ENCODE measurements at regions not wholly inside any gene's neighbourhood (a gene's known extent, or its start where the extent isn't known, plus 50 kb on each side); places are given as distances from the start of the nearest gene placed in this dataset.
A peak's percentile ranks its signal among the peaks of the same experiment; 100 is the strongest.
"Not testable (repeated sequence)": the region's sequence is repeated elsewhere in the genome, so short reads cannot be mapped to it uniquely, and the experiment has no call there.

DNA sequence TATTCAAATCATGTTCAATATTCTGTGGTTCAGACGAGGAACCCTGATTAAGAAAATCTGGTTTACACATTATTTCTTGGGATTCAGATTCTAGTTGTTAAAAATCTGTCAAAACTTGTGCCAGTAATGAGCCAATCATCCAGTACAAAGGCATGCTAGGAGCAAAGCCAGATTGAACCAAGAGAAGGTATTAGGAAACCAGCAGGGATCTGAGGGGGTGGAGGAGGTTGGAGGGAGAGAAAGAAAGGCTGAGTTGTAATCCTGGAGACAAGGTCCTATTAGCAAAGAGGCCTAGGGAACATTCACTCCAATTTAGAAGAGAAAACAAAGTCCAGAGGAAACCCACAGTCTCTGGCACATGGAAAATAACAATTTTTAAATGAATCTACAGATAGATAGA, 352.9 kb downstream of the LTN1 start:
- no peak for DNase-seq

- DNase-seq: peak; percentile 42
Measured at GRCh38 chr21:28636752-28637691, 355.7 kb downstream of the LTN1 start.

DNA sequence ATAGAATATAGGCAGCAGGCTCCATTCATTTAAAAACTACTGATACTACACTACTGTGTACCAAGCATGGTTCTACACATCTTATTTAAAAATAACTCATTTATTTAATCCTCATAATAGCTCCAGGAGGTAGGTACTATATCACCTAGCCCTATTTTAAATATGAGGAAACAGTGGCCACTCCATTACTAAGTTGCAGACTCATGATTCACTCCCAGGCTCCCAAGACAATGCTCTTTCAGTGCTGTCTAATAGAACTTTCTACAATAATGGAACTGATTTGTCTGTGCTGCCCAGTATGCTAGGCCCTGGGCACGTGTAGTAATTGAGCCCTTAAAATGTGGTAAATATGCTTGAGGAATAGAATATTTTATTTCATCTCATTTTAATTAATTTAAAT, 357.1 kb downstream of the LTN1 start:
- DNase-seq: no peak

DNA sequence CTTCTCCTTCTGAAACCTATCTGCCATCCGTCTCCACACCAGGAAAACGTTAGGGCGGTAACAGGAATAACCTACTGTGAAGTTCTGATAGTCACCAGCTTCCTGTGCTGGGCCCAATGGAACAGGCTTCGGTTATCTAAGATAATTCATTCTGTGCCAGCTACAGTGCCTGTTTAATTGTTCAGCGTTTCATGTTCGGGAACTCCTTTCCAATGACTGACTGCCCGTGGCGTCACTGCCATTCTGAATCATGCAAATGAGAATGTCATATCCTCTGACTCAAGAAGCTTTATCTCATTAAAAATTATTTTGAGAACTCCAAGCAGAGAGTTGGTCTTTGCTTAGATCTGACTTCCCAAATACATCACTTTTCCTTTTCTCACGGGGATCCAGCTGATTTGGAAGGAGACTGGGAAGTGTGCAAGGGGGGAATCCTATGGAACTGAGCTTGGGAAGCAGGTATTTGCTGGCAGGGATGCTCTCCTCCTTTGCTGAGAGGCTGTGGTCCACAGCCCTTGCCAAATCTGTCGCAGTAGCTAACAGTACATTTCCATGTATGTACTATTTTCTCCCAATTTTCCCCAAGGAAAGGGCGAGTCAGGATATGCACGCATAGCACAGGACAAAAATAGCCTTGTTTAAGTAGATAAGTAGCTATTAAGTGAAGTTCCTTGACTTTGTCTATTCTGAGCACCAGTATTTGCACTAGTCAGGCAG, 358.7 kb downstream of the LTN1 start:
- peak; percentile 32 for DNase-seq

DNA sequence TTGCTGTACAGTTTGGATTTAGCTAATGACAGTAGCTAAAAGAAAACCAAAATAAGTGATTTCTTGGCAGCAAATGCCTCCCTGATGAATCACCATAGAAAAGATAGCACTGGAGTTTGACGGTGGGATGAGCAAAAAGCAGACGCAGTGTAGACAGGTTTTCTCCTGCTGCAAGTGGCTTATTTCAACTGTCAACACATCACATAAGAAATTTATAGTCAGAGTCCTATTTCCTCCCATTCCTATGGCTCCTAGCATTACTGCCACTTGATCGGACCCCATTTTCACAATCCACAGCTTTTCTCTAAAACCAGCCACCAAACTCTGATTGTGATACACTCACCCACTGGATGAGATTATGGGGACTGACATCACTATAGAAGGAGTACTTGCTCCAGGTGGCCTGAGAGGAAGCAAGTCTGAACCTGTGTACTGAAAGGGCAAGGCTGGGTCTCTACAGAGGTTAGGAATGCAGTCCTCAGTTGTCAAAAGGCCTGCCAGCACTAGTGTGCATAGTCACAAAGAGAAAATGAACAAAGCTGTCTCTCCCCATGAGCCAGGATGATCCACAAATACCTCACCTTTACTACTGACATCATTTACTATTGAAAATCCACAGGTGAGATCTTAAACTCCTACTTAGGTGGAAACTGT, 359.8 kb downstream of the LTN1 start:
- no peak for DNase-seq

DNA sequence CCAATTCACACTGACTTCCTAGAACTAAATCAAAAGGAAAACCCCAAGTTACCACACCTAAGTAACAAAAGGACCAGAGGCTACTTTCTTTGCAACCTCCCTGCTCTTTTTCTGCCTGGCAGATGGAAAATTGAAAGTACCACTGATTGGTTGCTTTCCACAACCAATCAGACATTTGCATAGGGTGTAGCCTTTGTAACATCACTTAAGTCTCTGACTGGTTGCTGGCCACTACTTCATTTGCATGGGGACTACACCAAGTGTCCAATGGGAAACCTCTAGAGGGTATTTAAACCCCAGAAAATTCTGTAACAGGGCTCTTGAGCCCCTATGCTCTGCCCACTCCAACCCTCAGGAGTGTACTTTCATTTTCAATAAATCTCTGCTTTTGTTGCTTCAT, 365.0 kb downstream of the LTN1 start:
- DNase-seq: no peak

GRCh38 chr21:28627261-28627660, 365.4 kb downstream of the LTN1 start:
- no peak for DNase-seq

DNA sequence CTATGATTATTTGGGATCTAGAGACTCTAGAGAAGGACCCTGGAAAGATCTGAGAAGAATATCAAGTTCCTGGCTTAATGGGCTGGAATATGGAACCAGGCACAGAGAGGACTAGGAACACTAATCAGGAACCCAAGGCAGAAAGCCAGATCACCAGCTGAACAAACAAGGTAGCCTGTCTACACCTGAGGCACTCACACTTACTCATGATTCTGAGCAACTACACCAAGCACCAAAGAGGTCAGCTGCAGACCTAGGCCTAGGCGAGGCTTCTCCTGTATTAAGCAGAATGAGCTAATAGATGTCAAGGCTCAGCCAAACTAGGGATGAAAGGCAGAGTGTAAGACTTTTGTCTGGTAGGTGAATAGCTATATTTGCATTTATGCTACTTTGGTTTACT, 368.1 kb downstream of the LTN1 start:
- no peak for DNase-seq

GRCh38 chr21:28617300-28617699, 375.4 kb downstream of the LTN1 start:
- DNase-seq: no peak

- DNase-seq: no peak
Measured at GRCh38 chr21:28615276-28615675, 377.4 kb downstream of the LTN1 start.

DNA sequence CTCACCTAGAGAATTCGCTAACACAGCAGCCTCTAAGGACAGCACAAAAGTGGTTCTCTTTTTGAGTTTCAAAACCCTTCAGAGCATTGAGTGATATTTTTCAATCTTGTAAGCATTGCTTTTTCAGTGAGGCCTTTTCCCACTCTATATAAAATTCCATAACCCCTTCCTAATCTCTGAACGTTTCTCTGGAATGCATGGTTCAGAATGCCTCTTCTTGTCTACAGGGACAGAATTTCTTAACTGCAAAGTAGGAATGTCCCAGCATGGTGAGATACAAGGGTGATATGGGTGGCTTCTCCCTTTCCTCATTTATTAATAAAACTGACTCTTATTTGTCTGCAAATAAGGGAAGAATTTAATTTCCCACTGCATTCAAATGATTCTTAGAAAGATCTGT, 377.9 kb downstream of the LTN1 start:
- DNase-seq: no peak

- DNase-seq: no peak
Measured at GRCh38 chr21:28608646-28609045, 384.0 kb downstream of the LTN1 start.

DNA sequence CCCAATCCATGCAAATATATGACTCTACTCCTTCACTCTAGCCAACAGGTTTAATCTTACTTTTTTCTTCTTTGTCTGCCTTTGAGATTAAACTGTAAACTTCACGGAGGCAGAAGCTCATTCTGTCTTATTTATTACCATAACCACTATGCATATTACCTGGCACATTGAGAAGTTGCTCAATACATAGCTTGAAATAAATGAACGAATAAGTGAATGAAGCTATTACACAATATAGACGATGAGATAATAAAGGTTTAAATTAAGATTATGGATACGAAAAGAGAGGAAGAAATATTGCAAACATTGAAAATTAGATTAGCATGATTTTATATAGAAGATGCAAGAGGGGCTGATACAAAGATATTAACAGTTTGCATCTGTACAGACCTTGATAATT, 385.1 kb downstream of the LTN1 start:
- no peak for DNase-seq

DNA sequence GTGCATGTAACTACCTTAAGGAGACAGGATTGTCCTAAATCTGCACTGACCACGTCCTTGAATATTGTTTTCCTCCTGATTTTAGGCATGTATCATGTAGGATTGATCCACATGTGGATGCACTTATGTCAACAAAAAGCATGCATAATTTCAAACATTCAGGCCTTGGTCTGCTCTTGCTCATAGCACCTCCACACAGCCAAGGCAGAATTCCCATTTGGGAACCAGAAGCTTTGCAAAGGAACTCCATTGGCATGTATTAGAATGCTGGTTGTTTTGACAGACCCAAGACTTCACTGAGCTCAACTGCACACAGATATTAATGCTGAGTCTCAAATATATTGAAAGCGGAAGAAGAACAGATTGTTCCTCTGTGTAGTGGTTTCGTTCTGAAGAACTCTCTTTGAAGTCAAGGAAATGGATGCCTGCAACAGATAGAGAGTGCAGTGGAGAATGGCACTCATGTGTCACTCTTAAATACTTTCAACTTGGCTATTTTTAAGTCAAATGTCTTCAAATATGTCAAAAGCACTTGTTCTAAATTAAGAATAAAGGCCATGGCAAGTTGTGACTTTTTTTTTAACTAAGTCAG, 387.6 kb downstream of the LTN1 start:
- no peak for DNase-seq

GRCh38 chr21:28602546-28602945, 390.1 kb downstream of the LTN1 start:
- DNase-seq: no peak

DNA sequence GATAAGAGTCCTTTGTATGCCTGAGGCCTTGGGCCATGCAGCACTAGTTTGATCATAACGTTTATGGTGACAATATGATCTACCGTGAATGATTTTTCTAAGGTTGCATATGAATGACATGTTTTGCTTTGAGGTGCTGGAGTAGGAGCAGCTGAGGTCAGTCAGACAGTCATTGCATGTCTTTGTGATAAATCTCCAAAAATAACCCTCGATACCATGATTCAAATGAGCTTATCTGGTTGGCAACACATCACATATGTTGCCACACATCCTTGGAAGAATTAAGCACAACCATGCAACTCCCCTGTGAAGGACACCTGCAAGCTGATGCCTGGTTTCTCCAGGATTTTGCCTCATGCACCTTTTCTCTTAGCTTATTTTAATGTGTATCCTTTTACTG, 394.5 kb downstream of the LTN1 start:
- no peak for DNase-seq

DNA sequence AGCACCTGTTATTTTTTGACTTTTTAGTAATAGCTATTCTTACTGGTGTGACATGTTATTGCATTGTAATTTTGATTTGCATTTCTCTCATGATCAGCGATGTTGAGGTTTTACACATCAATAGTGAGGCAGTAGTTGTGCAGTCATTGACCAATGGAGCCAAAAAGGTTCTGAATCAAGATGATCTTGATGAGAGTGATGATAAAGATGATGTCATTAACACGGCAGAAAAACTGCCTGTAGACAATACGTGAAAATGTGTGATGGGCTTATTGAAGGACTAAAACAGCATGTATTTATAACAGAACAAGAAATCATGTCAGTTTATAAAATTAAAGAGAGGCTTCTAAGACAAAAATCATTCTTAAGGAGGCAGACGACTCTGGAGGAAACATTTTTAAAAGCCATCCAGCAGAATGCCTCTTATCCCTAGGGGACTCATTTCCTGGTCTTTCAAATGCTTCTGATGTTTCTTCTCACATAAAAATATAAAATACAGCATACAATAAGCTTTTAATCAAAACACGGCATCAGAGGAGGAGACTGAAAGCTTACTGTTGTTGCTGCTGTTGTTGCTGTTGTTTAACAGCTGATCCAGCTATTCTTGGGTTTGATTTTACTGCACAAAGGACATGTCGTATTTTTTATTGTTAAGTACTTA, 400.3 kb downstream of the LTN1 start:
- DNase-seq: no peak

DNA sequence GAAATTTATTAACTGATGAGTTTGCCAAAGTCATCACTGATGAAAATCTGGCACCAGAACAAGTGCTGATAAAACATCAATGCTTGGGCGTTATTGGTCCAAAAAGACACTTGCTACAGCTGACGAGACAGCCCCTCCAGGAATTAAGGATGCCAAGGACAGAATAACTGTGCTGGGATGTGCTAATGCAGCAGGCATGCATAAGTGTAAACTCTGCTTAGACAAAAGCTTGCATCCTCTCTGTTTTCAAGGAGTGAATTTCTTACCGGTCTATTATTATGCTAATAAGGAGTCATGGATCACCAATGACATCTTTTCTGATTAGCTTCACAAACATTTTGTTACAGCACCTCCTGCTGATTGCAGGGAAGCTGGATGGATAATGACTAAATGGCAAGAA, 402.0 kb downstream of the LTN1 start:
- no peak for DNase-seq

DNA sequence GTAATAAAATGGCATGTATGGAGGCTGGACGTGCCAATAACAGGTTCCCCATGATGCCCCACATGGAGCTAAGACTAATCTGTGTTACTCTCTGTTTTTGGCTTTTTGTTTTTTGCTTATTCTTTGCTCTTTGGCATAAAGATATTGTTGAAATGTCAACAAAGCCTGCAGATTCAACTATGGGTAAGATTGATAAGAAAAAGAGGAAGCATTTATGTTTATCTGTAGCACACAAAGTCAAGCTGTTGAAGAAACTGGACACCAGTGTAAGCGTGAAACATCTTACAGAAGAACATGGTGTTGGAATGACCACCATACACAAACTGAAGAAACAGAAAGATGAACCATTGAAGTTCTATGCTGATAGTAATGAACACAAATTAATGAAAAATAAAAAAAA, 402.7 kb downstream of the LTN1 start:
- DNase-seq: no peak

GRCh38 chr21:28588997-28589396, 403.7 kb downstream of the LTN1 start:
- DNase-seq: no peak

GRCh38 chr21:28587748-28588147, 404.9 kb downstream of the LTN1 start:
- DNase-seq: no peak

DNA sequence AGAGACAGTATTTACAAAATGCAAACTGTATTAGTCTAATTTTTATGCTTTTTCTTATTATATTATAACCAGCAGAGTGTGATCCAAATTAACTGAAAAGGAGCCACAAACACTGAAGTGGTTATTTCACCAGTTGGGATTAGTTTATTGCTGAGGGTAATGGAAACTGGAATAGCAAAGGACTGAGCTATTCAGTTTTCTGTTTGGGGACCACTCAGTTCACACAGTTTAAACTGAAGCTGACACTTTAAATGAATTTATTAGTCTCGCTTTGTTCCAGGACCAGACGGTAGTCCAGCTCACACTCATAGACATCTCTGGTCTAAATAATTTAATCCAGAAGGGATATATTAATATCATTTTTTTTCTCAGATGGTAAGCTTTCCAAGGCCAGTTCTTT, 410.7 kb downstream of the LTN1 start:
- DNase-seq: no peak

DNA sequence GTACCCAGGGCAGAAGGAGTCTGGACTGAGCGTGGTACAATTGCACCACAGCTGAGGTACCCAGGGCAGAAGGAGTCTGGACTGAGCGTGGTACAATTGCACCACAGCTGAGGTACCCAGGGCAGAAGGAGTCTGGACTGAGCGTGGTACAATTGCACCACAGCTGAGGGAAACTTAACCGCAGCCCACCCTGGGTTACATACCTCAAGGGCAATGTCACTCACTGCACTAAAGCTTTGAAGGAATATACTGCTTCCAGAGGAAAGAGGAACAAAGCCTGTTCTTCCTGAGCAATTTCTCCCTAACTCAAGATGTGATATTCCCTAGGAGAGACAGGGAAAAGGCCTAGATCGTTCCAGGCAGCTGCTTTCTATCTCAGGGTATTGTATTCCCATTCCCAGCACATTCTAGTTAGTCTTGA, 411.4 kb downstream of the LTN1 start:
- DNase-seq: not testable (repeated sequence)

Data from stimulated activated CD4-positive, alpha-beta T cell treated with anti-CD3 and anti-CD28 coated beads, Interleukin-1b, Interleukin-23, amount 100 ng/mL, for 48 hours (primary cell).